Gastrocnemius medialis (tissue), 4 donors: ENCODE measurements at regions not wholly inside any gene's neighbourhood (a gene's known extent, or its start where the extent isn't known, plus 50 kb on each side); places are given as distances from the start of the nearest gene placed in this dataset.
"Not testable (repeated sequence)": the region's sequence is repeated elsewhere in the genome, so short reads cannot be mapped to it uniquely, and the experiment has no call there.

Experiments
- ATAC-seq, 2 donors: fragments of 150-250 bp; one replicate each; pipeline ENCODE4 v1.9.1; 2016
- DNase-seq, 2 donors: peaks; one replicate each; pipeline ENCODE4 v3.0.0-alpha.2; 2019
- H3K27ac ChIP-seq, 4 donors: fragments of 200-600 bp; sonication (generic); 1 replicate in 1 of 4; 2 replicates in 3 of 4; pipeline ENCODE4 v1.5.1; 2016 to 2018; ENCODE audit warnings: mild to moderate bottlenecking in 2 of 4, moderate library complexity in 1 of 4
- H3K27me3 ChIP-seq, 3 donors: fragments of 200-600 bp; sonication (generic) in 2 of 3; 1 replicate in 1 of 3; 2 replicates in 2 of 3; pipeline versions ENCODE4 v1.5.1 to v1.6.0; 2016 to 2019; ENCODE audit warnings: mild to moderate bottlenecking in 1 of 3, moderate library complexity in 1 of 3
- H3K36me3 ChIP-seq, 2 donors: fragments of 200-600 bp; sonication (generic) in 1 of 2; one replicate each; pipeline ENCODE4 v1.5.1; 2017 to 2018
- H3K4me1 ChIP-seq, 2 donors: fragments of 200-600 bp; sonication (generic) in 1 of 2; one replicate each; pipeline ENCODE4 v1.5.1; 2016 to 2017; ENCODE audit warnings: mild to moderate bottlenecking in 2 of 2
- H3K4me3 ChIP-seq, 4 donors: fragments of 200-600 bp; sonication (generic) in 3 of 4; 1 replicate in 1 of 4; 2 replicates in 3 of 4; pipeline ENCODE4 v1.5.1; 2016 to 2019; ENCODE audit warnings: mild to moderate bottlenecking in 2 of 4
- H3K9me3 ChIP-seq, 3 donors: fragments of 200-600 bp; sonication (generic) in 2 of 3; 1 replicate in 1 of 3; 2 replicates in 2 of 3; pipeline ENCODE4 v1.5.1; 2016 to 2019
- CTCF ChIP-seq, 5 experiments: fragments of 450-650 bp in 3 of 5; fragments of 200-600 bp in 2 of 5; sonication (generic) in 2 of 5; IDR thresholded peaks in 4 of 5; conservative IDR thresholded peaks in 1 of 5; 1 replicate in 4 of 5; 2 replicates in 1 of 5; pipeline ENCODE4 v1.5.1; 2016 to 2019; ENCODE audit warnings: antibody characterized with exemption in 5 of 5, mild to moderate bottlenecking in 3 of 5, moderate library complexity in 3 of 5
- POLR2A ChIP-seq, 2 donors: fragments of 450-650 bp; IDR thresholded peaks; one replicate each; pipeline ENCODE4 v1.6.1; 2017; ENCODE audit warnings: antibody characterized with exemption in 2 of 2, mild to moderate bottlenecking in 2 of 2, moderate library complexity in 2 of 2
- in situ Hi-C, 4 donors: fragments of 200-750 bp; cut with MboI; loops; one replicate each; pipeline versions ENCODE4 v1.15.0 to v1.8.0; 2017; ENCODE audit warnings: low sequenced_read_pairs in 4 of 4
- intact Hi-C: fragments of 100-400 bp; cut with DNase I; formaldehyde crosslinking; loops from one replicate; pipeline ENCODE4 v1.15.1; 2023; ENCODE audit warnings: low total_unique reads

- DNase-seq: no peak
- no peaks in the 10 kb centered on the region for H3K36me3 ChIP-seq
- H3K27ac ChIP-seq: no peak overlapping the region
- no peak for ATAC-seq
- no peaks in the 10 kb centered on the region for H3K9me3 ChIP-seq
- TF ChIP-seq POLR2A (IDR thresholded peaks at IDR 0.05): no peak
- no peak for TF ChIP-seq CTCF (IDR thresholded peaks at IDR 0.05 in 4 of 5, conservative IDR thresholded peaks at IDR 0.05 in 1 of 5)
- in situ Hi-C loops: no loop called here
- no peak overlapping the region for H3K4me3 ChIP-seq
- no peaks in the 10 kb centered on the region for H3K27me3 ChIP-seq
- intact Hi-C loops: no loop called here
- no peaks in the 10 kb centered on the region for H3K4me1 ChIP-seq
Measured at GRCh38 chr3:74001436-74001835, 376.7 kb upstream of the PDZRN3 start.

DNA sequence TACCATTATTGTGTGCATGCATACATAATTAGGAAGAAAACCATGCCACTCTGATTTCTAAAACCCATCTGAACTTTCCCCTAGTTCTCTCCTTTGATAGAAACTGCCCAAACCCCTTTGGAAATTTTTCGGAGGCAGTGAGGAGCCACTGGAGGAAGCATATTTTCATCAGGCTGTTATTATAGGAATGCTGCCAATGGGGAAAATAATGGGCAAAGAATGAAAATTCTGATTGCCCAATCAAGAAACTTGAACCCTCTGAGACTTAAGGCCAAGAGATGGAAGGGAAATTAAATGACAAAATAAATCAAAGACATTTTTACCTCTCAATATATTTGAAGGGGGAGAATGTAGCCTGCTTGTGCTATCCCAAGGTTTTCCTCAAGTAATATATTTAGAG is 376.0 kb upstream of the PDZRN3 start:
- intact Hi-C loops (no loop called here), in situ Hi-C loops (no loop called here)
- Histone ChIP-seq H3K4me3 (no peak overlapping the region), H3K36me3 (no peaks in the 10 kb centered on the region), H3K9me3 (no peaks in the 10 kb centered on the region), H3K27ac (no peak overlapping the region), H3K4me1 (no peaks in the 10 kb centered on the region), H3K27me3 (no peaks in the 10 kb centered on the region)
- no peak for TF ChIP-seq POLR2A (IDR thresholded peaks at IDR 0.05)
- no peak for TF ChIP-seq CTCF (IDR thresholded peaks at IDR 0.05 in 4 of 5, conservative IDR thresholded peaks at IDR 0.05 in 1 of 5)
- no peak for DNase-seq
- ATAC-seq: no peak

- Histone ChIP-seq H3K9me3 (no peaks in the 10 kb centered on the region), H3K27ac (no peak overlapping the region), H3K4me1 (no peaks in the 10 kb centered on the region), H3K4me3 (no peak overlapping the region), H3K27me3 (no peaks in the 10 kb centered on the region), H3K36me3 (no peaks in the 10 kb centered on the region)
- no peak for TF ChIP-seq POLR2A (IDR thresholded peaks at IDR 0.05)
- TF ChIP-seq CTCF (IDR thresholded peaks at IDR 0.05 in 4 of 5, conservative IDR thresholded peaks at IDR 0.05 in 1 of 5): no peak
- DNase-seq (no peak), ATAC-seq (no peak)
- intact Hi-C loops (no loop called here), in situ Hi-C loops (no loop called here)
Measured at GRCh38 chr3:73999501-73999900, 374.8 kb upstream of the PDZRN3 start.

DNA sequence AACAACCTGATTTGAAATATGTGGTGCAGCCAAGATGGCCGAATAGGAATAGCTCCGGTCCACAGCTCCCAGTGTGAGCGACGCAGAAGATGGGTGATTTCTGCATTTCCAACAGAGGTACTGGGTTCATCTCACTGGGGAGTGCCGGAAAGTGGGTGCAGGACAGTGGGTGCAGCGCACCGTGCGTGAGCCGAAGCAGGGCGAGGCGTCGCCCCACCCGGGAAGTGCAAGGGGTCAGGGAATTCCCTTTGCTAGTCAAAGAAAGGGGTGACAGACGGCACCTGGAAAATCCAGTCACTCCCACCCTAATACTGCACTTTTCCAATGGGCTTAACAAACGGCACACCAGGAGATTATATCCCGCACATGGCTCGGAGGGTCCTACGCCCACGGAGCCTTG is 365.9 kb upstream of the PDZRN3 start:
- H3K4me1 ChIP-seq, in situ Hi-C loops, H3K9me3 ChIP-seq, ATAC-seq, H3K27ac ChIP-seq, H3K36me3 ChIP-seq, H3K27me3 ChIP-seq, H3K4me3 ChIP-seq, intact Hi-C loops, DNase-seq: not testable (repeated sequence)

DNA sequence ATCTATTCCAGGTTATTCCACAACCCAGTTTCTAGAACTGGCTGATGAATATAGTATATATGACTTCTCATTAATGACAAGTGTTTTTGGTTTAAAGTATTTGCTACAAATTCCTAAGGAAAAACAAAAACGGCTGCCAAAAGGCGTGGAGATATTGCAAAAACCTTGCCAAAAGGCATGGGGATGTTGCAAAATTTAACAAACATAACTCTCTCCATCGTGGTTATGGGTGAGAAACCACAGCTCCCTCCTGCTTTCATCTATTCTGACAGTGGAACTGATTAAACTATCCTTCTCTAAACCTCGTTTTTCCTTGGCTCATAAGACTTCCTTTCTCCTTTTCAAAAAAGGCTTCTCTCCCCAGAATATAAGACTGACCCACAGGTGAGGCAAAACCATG is 342.0 kb upstream of the PDZRN3 start:
- Histone ChIP-seq H3K27ac (no peak overlapping the region), H3K27me3 (no peaks in the 10 kb centered on the region), H3K4me3 (no peak overlapping the region), H3K4me1 (no peaks in the 10 kb centered on the region), H3K36me3 (no peaks in the 10 kb centered on the region), H3K9me3 (no peaks in the 10 kb centered on the region)
- ATAC-seq (no peak), DNase-seq (no peak)
- intact Hi-C loops: no loop called here
- TF ChIP-seq POLR2A (IDR thresholded peaks at IDR 0.05) (no peak), CTCF (IDR thresholded peaks at IDR 0.05 in 4 of 5, conservative IDR thresholded peaks at IDR 0.05 in 1 of 5) (no peak)
- in situ Hi-C loops: no loop called here
